T follicular helper cell (primary cell): ENCODE measurements at regions not wholly inside any gene's neighbourhood (a gene's known extent, or its start where the extent isn't known, plus 50 kb on each side); places are given as distances from the start of the nearest gene placed in this dataset.
"Not testable (repeated sequence)": the region's sequence is repeated elsewhere in the genome, so short reads cannot be mapped to it uniquely, and the experiment has no call there.

Source experiments
- DNase-seq: peaks from one replicate; pipeline ENCODE4 v3.0.0-alpha.2; 2020; ENCODE audit warnings: low read depth

GRCh38 chr12:131389054-131390013 lies 321.6 kb upstream of the SFSWAP start:
- no peak for DNase-seq

DNA sequence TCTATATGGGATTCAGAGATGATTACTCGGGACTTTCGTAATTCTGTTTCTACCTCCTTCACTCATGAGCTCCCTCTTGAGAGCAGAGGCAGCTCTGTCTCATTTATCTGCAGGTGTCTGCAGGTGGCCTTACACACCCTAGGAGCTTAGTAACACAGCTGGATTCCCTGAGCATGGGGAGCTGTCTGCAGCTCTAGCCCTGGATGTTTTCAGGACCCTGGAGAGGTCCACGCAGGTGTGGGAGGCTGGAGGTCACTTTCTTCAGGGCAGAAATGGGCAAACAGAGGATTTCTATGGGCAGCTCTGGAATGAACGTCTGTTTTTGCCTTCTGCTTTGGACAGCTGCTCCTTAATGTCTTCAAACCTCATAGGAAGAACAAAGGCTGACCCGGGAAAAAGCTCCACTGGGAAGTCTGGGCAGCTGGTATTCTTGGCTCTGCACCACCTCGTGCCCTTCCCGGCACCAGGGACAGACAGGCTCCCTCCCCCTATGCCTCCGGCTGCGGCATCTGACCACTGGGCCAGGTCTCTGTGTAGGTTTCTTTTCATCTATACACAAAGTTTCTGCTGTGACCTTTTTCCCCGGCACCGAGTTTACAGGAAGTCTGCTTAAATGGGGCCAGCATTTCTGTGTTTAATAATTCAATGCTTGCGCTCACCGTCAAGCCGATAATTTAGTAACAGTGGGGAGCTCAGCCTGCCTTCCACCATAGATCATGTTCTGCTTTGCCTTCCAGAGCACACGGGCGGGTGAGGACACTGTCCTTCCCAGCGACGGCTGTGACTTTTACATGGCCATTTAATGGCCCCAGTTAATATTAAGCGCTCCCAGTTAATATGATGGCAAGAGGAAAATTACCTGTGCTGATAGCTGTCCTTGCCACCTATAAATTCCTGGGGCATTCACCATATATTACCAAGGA lies 320.2 kb upstream of the SFSWAP start:
- DNase-seq: no peak

DNA sequence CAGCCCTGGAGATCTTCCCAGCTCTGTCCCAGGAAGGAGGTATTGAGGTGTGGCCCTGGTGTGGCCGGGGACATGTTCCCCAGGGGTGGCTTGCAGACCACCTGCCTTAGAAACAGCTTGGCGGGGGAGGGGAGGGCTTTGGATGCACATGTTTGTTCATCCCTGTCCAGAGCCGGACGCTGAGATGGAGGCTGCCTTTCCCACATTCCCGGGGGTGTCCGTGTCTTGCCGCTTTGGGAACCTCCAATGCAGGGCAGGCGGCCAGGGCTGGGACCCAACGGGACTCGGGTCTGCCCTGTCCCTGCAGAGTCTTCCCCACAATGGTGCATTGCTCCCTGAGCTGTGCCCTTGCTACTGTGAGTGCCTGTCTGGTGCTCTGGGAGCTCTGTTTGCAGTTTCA lies 319.5 kb upstream of the SFSWAP start:
- DNase-seq: no peak

DNA sequence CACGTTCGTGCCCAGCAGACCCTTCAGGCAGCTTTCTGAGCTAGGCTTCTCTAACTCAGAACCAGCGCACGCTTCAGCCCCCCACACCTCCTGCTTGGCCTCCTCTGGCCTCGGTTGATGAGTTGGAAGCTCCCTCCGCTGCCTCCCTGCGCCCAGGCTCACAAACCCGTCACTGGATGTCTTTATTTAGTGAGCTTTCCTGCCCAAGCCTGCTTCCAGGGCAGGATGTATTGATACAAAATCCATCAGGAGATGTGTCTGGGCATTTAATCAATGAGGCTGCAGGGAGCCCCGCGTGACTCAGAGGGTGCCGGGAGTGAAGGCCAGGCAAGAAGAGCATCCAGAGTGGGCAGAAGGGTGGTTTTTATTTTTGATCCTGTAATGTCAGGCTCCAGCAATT lies 316.1 kb upstream of the SFSWAP start:
- DNase-seq: not testable (repeated sequence)

- not testable (repeated sequence) for DNase-seq
Observed at GRCh38 chr12:131395209-131395684, 315.6 kb upstream of the SFSWAP start.

GRCh38 chr12:131395971-131396573 lies 314.8 kb upstream of the SFSWAP start:
- no peak for DNase-seq

DNA sequence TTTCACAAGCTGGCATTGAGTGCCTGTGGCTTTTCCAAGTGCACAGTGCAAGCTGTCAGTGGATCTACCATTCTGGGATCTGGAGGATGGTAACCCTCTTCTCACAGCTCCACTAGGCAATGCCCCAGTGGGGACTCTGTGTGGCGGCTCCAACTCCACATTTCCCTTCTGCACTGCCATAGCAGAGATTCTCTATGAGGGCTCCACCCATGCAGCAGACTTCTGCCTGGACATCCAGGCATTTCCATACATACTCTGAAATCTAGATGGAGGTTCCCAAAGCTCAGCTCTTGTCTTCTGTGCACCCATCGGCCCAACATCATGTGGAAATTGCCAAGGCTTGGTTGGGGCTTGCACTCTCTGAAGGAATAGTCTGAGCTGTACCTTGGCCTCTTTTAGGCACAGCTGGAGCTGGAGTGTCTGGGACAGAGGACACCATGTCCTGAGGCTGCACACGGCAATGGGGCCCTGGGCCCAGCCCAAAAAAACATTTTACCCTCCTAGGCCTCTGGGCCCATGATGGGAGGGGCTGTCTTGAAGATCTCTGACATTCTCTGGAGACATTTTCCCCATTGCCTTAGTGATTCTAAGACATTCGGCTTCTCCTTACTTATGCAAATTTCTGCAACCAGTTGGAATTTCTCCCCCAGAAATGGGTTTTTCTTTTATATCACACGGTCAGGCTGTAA lies 313.3 kb upstream of the SFSWAP start:
- DNase-seq: no peak

- DNase-seq: no peak
Observed at GRCh38 chr12:131399000-131399399, 311.9 kb upstream of the SFSWAP start.

DNA sequence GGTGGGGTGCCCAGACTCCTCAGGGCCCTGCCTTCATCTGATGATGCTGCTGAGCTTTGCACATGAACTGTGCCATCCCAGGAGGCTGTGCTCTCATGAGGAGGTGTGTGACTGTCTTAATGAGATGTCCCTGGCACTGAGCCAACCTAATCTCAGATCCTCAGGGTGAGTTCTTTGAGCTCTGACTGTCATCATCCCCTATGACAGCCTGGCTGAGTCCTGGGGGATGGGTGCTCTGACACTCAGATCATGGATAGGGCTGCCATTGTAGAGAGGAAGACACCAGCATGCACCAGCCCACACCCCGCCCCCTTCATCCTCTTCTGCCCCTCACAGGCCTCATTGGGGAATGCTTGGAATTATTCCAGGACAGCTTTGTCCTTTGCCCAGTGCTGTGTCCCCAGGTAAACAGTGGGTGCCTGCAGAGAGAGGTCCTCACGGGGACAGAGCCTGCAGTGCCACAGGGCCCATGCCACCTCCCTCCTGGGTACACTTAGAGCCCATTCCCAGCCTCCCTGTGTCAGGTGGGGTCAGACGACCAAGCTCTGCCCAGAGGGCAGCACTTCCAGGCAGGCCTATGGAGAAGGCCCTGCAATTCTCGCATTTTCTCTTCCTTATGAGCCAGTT lies 310.1 kb upstream of the SFSWAP start:
- DNase-seq: not testable (repeated sequence)

DNA sequence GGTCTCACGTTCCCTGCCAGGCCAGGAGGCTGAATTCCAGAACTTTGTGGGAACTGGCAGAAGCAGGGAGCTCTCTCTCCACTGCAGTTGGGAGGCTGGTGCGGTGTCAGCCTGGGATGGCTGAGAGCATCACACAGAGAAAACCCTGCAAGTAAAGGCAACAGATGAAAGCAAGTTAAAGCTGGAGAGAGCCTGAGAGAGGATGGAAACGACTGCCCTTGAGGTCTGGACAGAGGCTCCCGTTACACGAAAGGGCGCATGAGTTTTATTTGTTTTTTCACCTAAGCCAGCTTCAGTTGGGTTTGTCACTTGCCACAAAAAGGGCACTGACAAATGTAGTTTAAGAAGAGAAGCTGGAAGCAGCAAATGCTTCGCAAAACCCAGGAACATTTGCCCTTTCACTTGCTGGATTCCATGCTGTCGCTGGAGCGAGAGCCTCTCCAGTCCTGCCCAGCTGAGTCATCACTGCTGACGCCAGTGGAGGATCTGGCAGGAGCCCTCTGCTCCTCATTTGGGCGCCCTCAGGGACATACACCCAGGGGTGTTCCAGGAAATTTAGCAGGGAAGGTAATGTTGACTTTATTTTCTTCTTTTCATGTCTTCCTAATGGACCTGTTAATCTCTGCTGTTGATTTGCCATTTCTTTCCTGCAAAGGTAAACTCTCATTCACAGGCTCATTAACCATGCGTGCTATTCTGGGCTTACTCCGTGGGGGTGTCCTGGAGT lies 308.8 kb upstream of the SFSWAP start:
- not testable (repeated sequence) for DNase-seq

DNA sequence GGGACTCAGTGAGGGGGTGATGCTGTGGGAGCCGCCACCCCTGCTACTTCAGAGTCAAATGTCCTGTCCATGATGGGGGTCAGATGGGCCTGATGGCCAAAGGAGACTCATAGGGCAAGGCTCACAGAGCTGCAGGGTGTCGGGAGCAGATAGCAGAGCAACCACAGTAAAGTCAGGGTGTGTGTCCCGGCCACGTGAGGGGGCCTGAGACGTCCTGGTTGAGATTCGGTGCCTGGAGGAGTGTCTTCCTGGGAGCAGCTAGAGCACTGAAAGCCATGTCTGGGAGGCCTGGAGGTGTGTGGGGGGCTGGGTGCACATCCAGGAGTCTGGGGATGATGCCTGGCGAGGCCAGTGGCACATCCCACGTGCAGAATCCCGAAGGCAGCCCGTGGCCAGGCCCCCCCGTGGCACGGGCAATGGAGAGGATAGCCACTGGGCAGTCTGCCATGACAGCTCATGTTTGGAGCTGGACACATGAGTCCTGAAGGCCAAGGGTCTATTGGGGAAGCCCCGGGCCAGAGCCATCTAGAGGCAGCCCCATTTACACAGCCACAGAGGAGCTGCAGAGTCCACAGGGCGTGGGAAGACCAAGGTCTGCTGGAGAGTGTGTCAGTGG lies 308.0 kb upstream of the SFSWAP start:
- no peak for DNase-seq

- no peak for DNase-seq
Observed at GRCh38 chr12:131403676-131404075, 307.2 kb upstream of the SFSWAP start.

GRCh38 chr12:131404705-131405104 lies 306.2 kb upstream of the SFSWAP start:
- DNase-seq: no peak

DNA sequence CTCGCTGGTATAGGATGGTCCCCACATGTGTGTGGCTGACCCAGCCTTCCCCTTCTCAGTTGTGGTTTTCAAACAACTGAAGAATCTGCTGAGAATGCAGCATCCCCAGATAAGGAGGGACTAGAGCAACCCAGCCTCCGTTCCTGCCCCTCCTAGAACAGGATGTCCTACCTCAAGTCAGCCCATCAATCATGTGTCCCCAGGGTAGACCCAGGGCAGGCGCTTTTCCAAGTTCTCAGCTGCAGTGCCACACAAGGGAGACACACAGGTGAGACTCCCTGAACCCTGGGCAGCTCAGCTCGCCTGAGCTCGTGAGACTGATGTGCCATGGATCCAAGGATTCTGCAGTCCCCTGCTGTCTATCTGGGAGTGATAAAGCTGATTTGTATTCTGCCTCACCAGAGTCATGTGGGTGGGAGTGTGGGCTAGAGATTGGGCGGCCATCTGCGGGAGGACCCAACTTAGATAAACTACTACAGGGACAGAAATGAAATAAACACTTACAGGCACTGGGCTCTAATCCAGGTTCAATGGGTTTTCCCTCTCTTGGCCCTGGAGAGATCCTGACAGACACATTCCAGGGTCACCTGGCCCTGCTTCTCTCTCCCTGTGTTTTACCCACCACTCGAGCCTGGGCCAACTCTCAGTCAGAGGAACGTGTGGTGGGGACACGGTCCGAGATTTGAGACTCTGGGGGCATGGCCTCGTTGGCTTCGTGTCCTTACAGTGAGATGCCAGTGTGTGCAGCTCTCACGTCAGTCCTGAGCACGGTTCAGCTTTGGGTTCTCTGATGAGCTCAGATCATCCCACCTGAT lies 303.5 kb upstream of the SFSWAP start:
- DNase-seq: no peak

DNA sequence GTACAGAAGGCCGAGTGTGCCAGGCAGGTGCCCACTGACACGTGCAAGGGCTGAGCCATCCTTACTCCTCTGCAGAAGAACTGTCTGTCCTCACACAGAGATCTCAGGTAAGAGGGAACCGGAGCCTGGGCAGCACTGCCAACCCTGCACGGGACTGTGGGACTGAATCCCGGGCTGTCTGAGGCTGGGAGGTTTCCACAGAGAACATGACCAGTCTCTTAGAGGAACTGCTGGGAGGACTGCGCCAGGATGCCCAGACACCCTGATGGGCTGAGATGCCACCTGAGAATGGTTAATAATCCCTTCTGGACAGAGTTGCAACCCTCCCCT lies 302.9 kb upstream of the SFSWAP start:
- DNase-seq: no peak

DNA sequence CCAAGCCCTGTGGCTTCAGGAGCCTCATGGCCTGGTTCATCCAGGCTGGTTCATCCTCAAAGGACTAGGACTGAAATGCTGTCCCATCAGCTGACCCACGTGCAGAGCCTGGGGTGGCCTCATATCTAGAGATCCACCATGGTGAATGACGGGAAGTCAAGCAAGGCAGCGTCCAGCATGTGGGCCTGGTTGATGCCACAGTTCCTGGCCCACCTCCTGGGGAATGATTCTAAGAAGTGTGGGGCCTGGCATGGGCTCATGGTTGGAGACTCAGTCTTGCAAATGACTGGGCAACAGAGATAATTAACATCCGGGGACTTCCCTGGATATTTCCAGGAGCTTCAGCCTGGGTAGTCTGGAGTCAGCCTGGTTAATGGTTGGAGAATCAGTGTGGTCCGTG lies 302.4 kb upstream of the SFSWAP start:
- DNase-seq: no peak

- DNase-seq: no peak
Observed at GRCh38 chr12:131409211-131409610, 301.7 kb upstream of the SFSWAP start.

GRCh38 chr12:131411827-131412226 lies 299.1 kb upstream of the SFSWAP start:
- not testable (repeated sequence) for DNase-seq

GRCh38 chr12:131413006-131413405 lies 297.9 kb upstream of the SFSWAP start:
- no peak for DNase-seq
